SK-N-MC (cell line): ENCODE measurements at regions not wholly inside any gene's neighbourhood (a gene's known extent, or its start where the extent isn't known, plus 50 kb on each side); places are given as distances from the start of the nearest gene placed in this dataset.
"Not testable (repeated sequence)": the region's sequence is repeated elsewhere in the genome, so short reads cannot be mapped to it uniquely, and the experiment has no call there.

ENCODE experiments used
- DNase-seq: peaks from one replicate; pipeline ENCODE4 v3.0.0-alpha.2; 2011; ENCODE audit warnings: low read depth, low spot score
- H3K27ac ChIP-seq: fragments of 200-600 bp; sonication (generic); 2 replicates; pipeline ENCODE4 v1.5.1; 2016; ENCODE audit warnings: mixed run types
- H3K36me3 ChIP-seq: fragments of 200-600 bp; sonication (generic); 2 replicates; pipeline ENCODE4 v1.6.1; 2017; ENCODE audit warnings: antibody characterized with exemption, low read length, mixed read lengths; ENCODE audit not compliant: insufficient read depth
- H3K4me3 ChIP-seq: fragments of 200-600 bp; sonication (generic); 2 replicates; pipeline ENCODE4 v1.5.1; 2016
- H3K9ac ChIP-seq: fragments of 200-600 bp; sonication (generic); 2 replicates; pipeline ENCODE4 v1.8.0; 2017; ENCODE audit warnings: mixed run types, mixed read lengths; ENCODE audit not compliant: insufficient read length
- H3K9me3 ChIP-seq: fragments of 200-600 bp; sonication (generic); 2 replicates; pipeline ENCODE4 v1.6.1; 2017; ENCODE audit warnings: low read depth, mild to moderate bottlenecking, antibody characterized with exemption, low read length, moderate library complexity, mixed read lengths
- EZH2 ChIP-seq: fragments of 200-600 bp; sonication (generic); IDR thresholded peaks from one replicate; pipeline ENCODE4 v1.6.1; 2017; ENCODE audit warnings: antibody characterized with exemption
- FOXP2 ChIP-seq: optimal IDR thresholded peaks from 2 replicates; pipeline ENCODE3; 2011; ENCODE audit warnings: mild to moderate bottlenecking, moderate library complexity; ENCODE audit not compliant: insufficient read depth; ENCODE audit errors: extremely low read length, control extremely low read depth
- POLR2AphosphoS5 ChIP-seq: IDR thresholded peaks from 2 replicates; pipeline ENCODE4 v1.6.1; 2012; ENCODE audit warnings: mild to moderate bottlenecking, low read depth, low read length, borderline replicate concordance

DNA sequence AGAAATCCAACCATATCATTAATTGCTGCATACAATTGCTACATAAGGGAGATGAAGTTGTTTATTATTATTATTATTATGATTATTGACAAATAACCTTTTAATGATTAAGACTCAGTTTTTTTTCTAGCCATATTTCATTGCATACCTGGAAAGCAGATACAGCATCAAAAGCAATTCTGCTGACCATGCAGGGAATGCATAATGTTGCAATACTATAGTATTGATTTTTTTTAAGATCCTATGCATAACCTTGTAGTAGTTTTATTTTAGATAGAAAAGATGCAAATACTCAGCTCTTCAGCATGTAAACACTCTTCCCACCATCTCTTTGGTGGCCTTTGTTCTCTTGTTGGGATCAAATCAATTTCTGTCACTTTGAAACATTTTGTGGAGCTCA is 300.9 kb upstream of the MAP3K7 start:
- Histone ChIP-seq H3K9ac (no peak overlapping the region), H3K36me3 (no peaks in the 10 kb centered on the region), H3K4me3 (no peak overlapping the region), H3K27ac (no peak overlapping the region), H3K9me3 (no peaks in the 10 kb centered on the region)
- TF ChIP-seq POLR2AphosphoS5 (no peak), FOXP2 (no peak), EZH2 (no peak)
- DNase-seq: no peak

DNA sequence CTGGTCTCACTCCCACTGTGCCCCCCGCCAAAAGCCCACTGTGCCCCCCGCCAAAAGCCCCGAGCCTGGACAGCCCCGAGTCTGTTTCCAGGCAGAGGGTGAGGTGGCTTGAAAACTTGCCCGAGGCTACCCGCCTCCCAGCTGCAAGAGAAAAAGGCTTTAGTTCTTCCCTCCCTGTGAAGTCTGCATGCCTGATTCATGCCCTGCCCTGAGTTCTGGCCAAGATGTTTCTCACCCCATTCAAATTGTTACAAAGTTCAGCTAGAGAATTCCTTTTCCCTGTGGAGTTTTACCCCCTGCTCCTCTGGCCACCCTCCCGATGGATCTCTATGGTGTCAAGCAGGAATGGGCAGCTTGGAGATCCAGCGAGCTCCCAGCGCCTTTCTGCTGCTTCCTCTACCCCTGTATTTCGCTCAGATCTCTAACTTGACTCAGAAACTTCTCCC is 298.8 kb upstream of the MAP3K7 start:
- no peaks in the 10 kb centered on the region for H3K36me3 ChIP-seq
- no peaks in the 10 kb centered on the region for H3K9me3 ChIP-seq
- H3K4me3 ChIP-seq: no peak overlapping the region
- no peak for DNase-seq
- no peak overlapping the region for H3K9ac ChIP-seq
- H3K27ac ChIP-seq: no peak overlapping the region
- TF ChIP-seq FOXP2 (no peak), EZH2 (no peak), POLR2AphosphoS5 (no peak)

DNA sequence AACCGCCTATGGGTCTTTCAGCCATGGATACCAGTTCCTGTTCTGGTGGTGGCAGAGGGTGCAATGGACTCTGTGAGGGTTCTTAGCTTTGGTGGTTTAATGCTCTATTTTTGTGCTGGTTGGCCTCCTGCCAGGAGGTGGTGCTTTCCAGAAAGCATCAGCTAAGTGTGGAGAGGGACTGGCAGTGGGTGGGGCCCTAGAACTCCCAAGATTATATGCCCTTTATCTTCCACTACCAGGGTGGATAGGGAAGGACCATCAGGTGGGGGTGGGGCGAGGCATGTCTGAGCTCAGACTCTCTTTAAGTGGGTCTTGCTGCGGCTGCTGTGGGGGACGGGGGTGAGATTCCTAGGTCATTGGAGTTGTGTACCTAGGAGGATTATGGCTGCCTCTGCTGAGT is 298.3 kb upstream of the MAP3K7 start:
- not testable (repeated sequence) for H3K36me3 ChIP-seq, H3K4me3 ChIP-seq, H3K9ac ChIP-seq, DNase-seq, H3K27ac ChIP-seq, H3K9me3 ChIP-seq

- no peaks in the 10 kb centered on the region for H3K9me3 ChIP-seq
- no peak overlapping the region for H3K4me3 ChIP-seq
- no peaks in the 10 kb centered on the region for H3K36me3 ChIP-seq
- H3K27ac ChIP-seq: no peak overlapping the region
- TF ChIP-seq EZH2 (no peak), FOXP2 (no peak), POLR2AphosphoS5 (no peak)
- no peak overlapping the region for H3K9ac ChIP-seq
- no peak for DNase-seq
These were observed 290.7 kb upstream of the MAP3K7 start for GRCh38 chr6:90877616-90878015.

- no peak for DNase-seq
- Histone ChIP-seq H3K27ac (no peak overlapping the region), H3K36me3 (no peaks in the 10 kb centered on the region), H3K9me3 (no peaks in the 10 kb centered on the region), H3K9ac (no peak overlapping the region), H3K4me3 (no peak overlapping the region)
- TF ChIP-seq EZH2: no peak
- TF ChIP-seq FOXP2: no peak
- no peak for TF ChIP-seq POLR2AphosphoS5
These were observed 288.1 kb upstream of the MAP3K7 start for GRCh38 chr6:90874931-90875330.

DNA sequence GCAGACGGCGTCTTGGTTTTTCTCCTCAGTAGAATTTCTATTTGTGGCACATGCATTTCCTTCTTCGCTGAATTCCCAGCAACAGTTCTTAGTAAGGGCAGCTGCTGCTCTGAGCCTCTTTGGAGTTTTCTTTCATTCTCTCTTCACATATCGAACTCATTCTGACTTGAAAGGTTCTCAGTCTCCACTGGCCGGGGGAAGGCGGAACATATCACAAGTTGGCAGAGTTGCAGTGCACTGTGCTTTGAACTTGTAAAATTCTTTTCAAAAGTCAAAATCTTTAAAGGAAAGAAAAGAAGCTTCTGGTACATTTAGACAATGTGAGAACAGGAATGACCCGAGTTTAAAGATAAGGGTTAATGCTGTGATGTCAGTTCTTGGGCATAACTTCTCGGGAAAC is 286.1 kb upstream of the MAP3K7 start:
- no peak for DNase-seq
- Histone ChIP-seq H3K9me3 (no peaks in the 10 kb centered on the region), H3K4me3 (no peak overlapping the region), H3K9ac (no peak overlapping the region), H3K27ac (no peak overlapping the region), H3K36me3 (no peaks in the 10 kb centered on the region)
- TF ChIP-seq POLR2AphosphoS5: no peak
- TF ChIP-seq EZH2: no peak
- no peak for TF ChIP-seq FOXP2

DNA sequence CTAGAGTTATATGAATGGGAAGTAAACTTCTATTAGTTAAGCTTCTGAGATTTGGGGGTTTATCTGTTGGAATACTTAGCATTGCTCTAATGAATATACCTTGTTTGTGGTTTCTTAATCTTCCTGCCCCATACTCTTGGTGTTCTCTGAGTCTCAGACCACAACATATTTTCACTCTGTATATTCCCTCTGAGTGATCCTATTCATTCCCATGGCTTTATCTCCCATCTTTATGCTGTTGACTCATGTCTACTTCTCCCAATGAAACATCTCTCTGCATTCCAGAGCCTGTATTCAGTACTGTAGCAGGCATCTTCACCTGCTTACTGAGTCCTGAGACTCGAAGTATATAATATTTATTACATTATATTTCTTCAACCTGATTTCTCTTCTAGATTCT is 283.7 kb upstream of the MAP3K7 start:
- no peak overlapping the region for H3K9ac ChIP-seq
- TF ChIP-seq FOXP2 (no peak), EZH2 (no peak), POLR2AphosphoS5 (no peak)
- no peak for DNase-seq

GRCh38 chr6:90868656-90869055 is 281.8 kb upstream of the MAP3K7 start:
- TF ChIP-seq POLR2AphosphoS5 (no peak), EZH2 (no peak), FOXP2 (no peak)

More for the DNA sequence above, 283.7 kb upstream of the MAP3K7 start:
- Histone ChIP-seq H3K36me3 (no peaks in the 10 kb centered on the region), H3K9me3 (no peaks in the 10 kb centered on the region), H3K4me3 (no peak overlapping the region), H3K27ac (no peak overlapping the region)

DNA sequence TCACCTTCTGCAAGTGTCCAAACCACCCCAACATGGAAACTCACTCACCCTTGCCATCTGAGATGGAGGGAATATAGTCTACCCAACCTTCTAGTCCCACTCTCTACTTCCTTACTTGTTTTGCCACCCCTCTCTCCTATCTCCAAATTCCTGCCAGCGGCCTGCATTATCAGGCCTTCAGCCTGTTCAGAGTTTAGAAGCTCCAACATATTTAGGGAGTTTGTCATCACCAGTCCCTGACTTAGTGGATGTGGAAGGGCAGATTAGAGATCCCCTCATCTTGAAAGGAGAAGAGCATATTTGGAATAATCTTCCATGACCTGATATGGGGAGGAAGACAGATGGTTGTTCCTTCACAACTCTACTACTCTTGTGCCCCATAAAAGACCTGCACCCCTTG is 281.4 kb upstream of the MAP3K7 start:
- Histone ChIP-seq H3K4me3 (no peak overlapping the region), H3K9me3 (no peaks in the 10 kb centered on the region), H3K27ac (no peak overlapping the region), H3K36me3 (no peaks in the 10 kb centered on the region), H3K9ac (no peak overlapping the region)
- DNase-seq: no peak
- TF ChIP-seq POLR2AphosphoS5: no peak
- TF ChIP-seq FOXP2: no peak
- no peak for TF ChIP-seq EZH2

More at GRCh38 chr6:90868656-90869055, 281.8 kb upstream of the MAP3K7 start:
- no peaks in the 10 kb centered on the region for H3K36me3 ChIP-seq
- no peak overlapping the region for H3K4me3 ChIP-seq
- DNase-seq: no peak
- H3K27ac ChIP-seq: no peak overlapping the region
- no peaks in the 10 kb centered on the region for H3K9me3 ChIP-seq
- no peak overlapping the region for H3K9ac ChIP-seq

GRCh38 chr6:90865513-90865912 is 278.6 kb upstream of the MAP3K7 start:
- H3K9me3 ChIP-seq: no peaks in the 10 kb centered on the region
- no peak overlapping the region for H3K4me3 ChIP-seq
- H3K27ac ChIP-seq: no peak overlapping the region
- TF ChIP-seq EZH2 (no peak), POLR2AphosphoS5 (no peak), FOXP2 (no peak)
- no peaks in the 10 kb centered on the region for H3K36me3 ChIP-seq
- no peak for DNase-seq
- H3K9ac ChIP-seq: no peak overlapping the region
